Endothelial cell of umbilical vein (primary cell): ENCODE measurements at regions not wholly inside any gene's neighbourhood (a gene's known extent, or its start where the extent isn't known, plus 50 kb on each side); places are given as distances from the start of the nearest gene placed in this dataset.

Experiments used
- BruUV-seq: library from RNA; stranded (reverse); fragments of 400-500 nt; replicated peaks from 2 replicates; lab custom pipeline; 2021; lab: Mats Ljungman, UMichigan
- CTCF ChIA-PET: fragments of 300-600, 350-600 bp; sonication (Branson Sonifier 250); formaldehyde crosslinking; loops from one replicate; lab custom pipeline; 2021; ENCODE audit warnings: antibody characterized with exemption, inconsistent platforms; lab: Charles Lee
- POLR2A ChIA-PET: fragments of 300-600, 350-600 bp; sonication (Branson Sonifier 250); formaldehyde crosslinking; loops from one replicate; lab custom pipeline; 2021; ENCODE audit warnings: antibody characterized with exemption, inconsistent platforms; lab: Charles Lee
- DNase-seq: peaks from one replicate; pipeline ENCODE4 v3.0.0-alpha.2; 2011; ENCODE audit warnings: low read depth, low spot score
- FAIRE-seq: peaks from 2 replicates; lab custom pipeline; 2011; peaks lifted over from hg19 to GRCh38; lab: Jason Lieb, UNC
- H2AFZ ChIP-seq: 2 replicates; pipeline ENCODE4 v1.6.0; 2012; ENCODE audit warnings: low read depth, low read length, control low read depth, inconsistent platforms
- H3K27ac ChIP-seq: 2 replicates; pipeline ENCODE4 v1.5.1; 2011; ENCODE audit warnings: low read depth, mild to moderate bottlenecking, control low read depth, low read length, moderate library complexity; ENCODE audit not compliant: insufficient read depth
- H3K27me3 ChIP-seq, 2 experiments: 2 replicates each; pipeline versions ENCODE4 v1.6.0 to v1.6.1; 2011; ENCODE audit warnings: low read length in 2 of 2, mixed read lengths in 1 of 2; ENCODE audit not compliant: control insufficient read depth in 2 of 2, insufficient read depth in 2 of 2
- H3K36me3 ChIP-seq, 2 experiments: 2 replicates in 1 of 2; 3 replicates in 1 of 2; pipeline ENCODE4 v1.5.1; 2011; ENCODE audit warnings: low read length in 2 of 2, mild to moderate bottlenecking in 1 of 2, moderate library complexity in 1 of 2; ENCODE audit not compliant: control insufficient read depth in 2 of 2, insufficient read depth in 2 of 2; ENCODE audit errors: extremely low read depth in 1 of 2
- H3K4me1 ChIP-seq: 3 replicates; pipeline ENCODE4 v1.5.1; 2011; ENCODE audit warnings: mild to moderate bottlenecking, low read length; ENCODE audit not compliant: control insufficient read depth, insufficient read depth; ENCODE audit errors: extremely low read depth
- H3K4me2 ChIP-seq: 2 replicates; pipeline ENCODE4 v1.6.1; 2011; ENCODE audit warnings: low read length, control low read depth, mixed read lengths; ENCODE audit not compliant: insufficient read depth
- H3K4me3 ChIP-seq, 3 experiments: fragments of 200-600 bp in 1 of 3; sonication (generic), shearing (Covaris generic) in 1 of 3; replicated peaks in 1 of 3; 2 replicates each; pipeline ENCODE4 v1.5.1; 2011 to 2016; ENCODE audit warnings: control low read depth in 3 of 3, low read length in 3 of 3, mild to moderate bottlenecking in 2 of 3, inconsistent platforms in 1 of 3, low read depth in 1 of 3, moderate library complexity in 1 of 3; ENCODE audit not compliant: insufficient read depth in 1 of 3
- H3K79me2 ChIP-seq: 2 replicates; pipeline ENCODE4 v1.6.0; 2012; ENCODE audit warnings: low read length, inconsistent platforms; ENCODE audit not compliant: control insufficient read depth, insufficient read depth
- H3K9ac ChIP-seq: replicated peaks from 2 replicates; pipeline ENCODE3; 2011; ENCODE audit warnings: low read length, control low read depth; ENCODE audit not compliant: insufficient read depth; ENCODE audit errors: extremely low read depth
- H3K9me1 ChIP-seq: replicated peaks from 3 replicates; pipeline ENCODE4 v1.6.0; 2011; ENCODE audit warnings: mild to moderate bottlenecking, low read length; ENCODE audit not compliant: control insufficient read depth, insufficient read depth; ENCODE audit errors: extremely low read depth
- H3K9me3 ChIP-seq: replicated peaks from 2 replicates; pipeline ENCODE4 v1.5.1; 2012; ENCODE audit warnings: low read length, inconsistent platforms; ENCODE audit not compliant: control insufficient read depth, insufficient read depth
- H4K20me1 ChIP-seq: replicated peaks from 2 replicates; pipeline ENCODE3; 2011; ENCODE audit warnings: mild to moderate bottlenecking, low read length; ENCODE audit not compliant: control insufficient read depth, insufficient read depth; ENCODE audit errors: extremely low read depth
- CTCF ChIP-seq, 2 donors: IDR thresholded peaks; 1 replicate in 1 of 2; 2 replicates in 1 of 2; pipeline ENCODE4 v1.5.1; 2011; ENCODE audit warnings: low read length in 2 of 2, mild to moderate bottlenecking in 2 of 2, moderate library complexity in 2 of 2, control low read depth in 1 of 2, inconsistent platforms in 1 of 2, low read depth in 1 of 2; ENCODE audit not compliant: insufficient read depth in 1 of 2; ENCODE audit errors: extremely low read depth in 1 of 2
- EZH2 ChIP-seq: IDR thresholded peaks from 2 replicates; pipeline ENCODE4 v1.6.1; 2012; ENCODE audit warnings: borderline replicate concordance, low read depth, mild to moderate bottlenecking, moderate library complexity, low read length, inconsistent platforms; ENCODE audit not compliant: severe bottlenecking
- JUN ChIP-seq: IDR thresholded peaks from 2 replicates; pipeline ENCODE4 v1.6.1; 2011; ENCODE audit warnings: borderline replicate concordance, low read depth; ENCODE audit not compliant: insufficient read length, insufficient read depth
- MYC ChIP-seq: IDR thresholded peaks from one replicate; pipeline ENCODE4 v1.6.1; 2011; ENCODE audit warnings: mild to moderate bottlenecking, low read depth, low read length
- POLR2A ChIP-seq: IDR thresholded peaks from 2 replicates; pipeline ENCODE4 v1.6.1; 2012; ENCODE audit warnings: low read depth, mild to moderate bottlenecking, control low read depth, low read length
- dilution Hi-C: fragments of 300-500 bp; cut with MboI; formaldehyde crosslinking; loops from one replicate; pipeline ENCODE4 v1.15.0; 2019; ENCODE audit warnings: low sequenced_read_pairs; ENCODE audit not compliant: extremely low pct_ligation_motif_present
- intact Hi-C: fragments of 100-400 bp; cut with micrococcal nuclease; formaldehyde crosslinking; loops from one replicate; pipeline ENCODE4 v1.10.0; 2022
- TF ChIP-seq, protein P1 (sequence below): IDR thresholded peaks from 2 replicates; pipeline ENCODE4 v1.6.1; 2011; ENCODE audit not compliant: insufficient read depth, insufficient read length

- Histone ChIP-seq H3K79me2 (no peaks in the 10 kb centered on the region), H3K4me1 (no peaks in the 10 kb centered on the region), H3K9me3 (no peaks in the 10 kb centered on the region), H3K27ac (no peak overlapping the region), H3K4me2 (no peak overlapping the region), H4K20me1 (no peaks in the 10 kb centered on the region), H3K27me3 (no peaks in the 10 kb centered on the region), H3K4me3 (no peak overlapping the region), H3K9me1 (no peaks in the 10 kb centered on the region), H2AFZ (no peak overlapping the region), H3K36me3 (no peaks in the 10 kb centered on the region), H3K9ac (no peak overlapping the region)
- intact Hi-C loops: no loop called here
- POLR2A ChIA-PET: no interaction called here
- TF ChIP-seq MYC (no peak), CTCF (IDR thresholded peaks at IDR 0.05; ENCODE audit: extremely low read depth in 1 of 2, insufficient read depth in 1 of 2, low read depth in 1 of 2, low read length in 2 of 2) (no peak), POLR2A (no peak)
- TF ChIP-seq, protein P1, sequence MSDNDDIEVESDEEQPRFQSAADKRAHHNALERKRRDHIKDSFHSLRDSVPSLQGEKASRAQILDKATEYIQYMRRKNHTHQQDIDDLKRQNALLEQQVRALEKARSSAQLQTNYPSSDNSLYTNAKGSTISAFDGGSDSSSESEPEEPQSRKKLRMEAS: no peak
- DNase-seq: no peak
- BruUV-seq: no TSS peak
- CTCF ChIA-PET: no interaction called here
- no peak for FAIRE-seq
- dilution Hi-C loops: no loop called here
Observed at GRCh38 chr2:221137385-221137784, 434.7 kb downstream of the EPHA4 start.

- Histone ChIP-seq H3K4me1 (no peaks in the 10 kb centered on the region), H3K9me3 (no peaks in the 10 kb centered on the region), H3K27me3 (no peaks in the 10 kb centered on the region), H3K36me3 (no peaks in the 10 kb centered on the region), H3K27ac (no peak overlapping the region), H3K79me2 (no peaks in the 10 kb centered on the region), H3K9me1 (no peaks in the 10 kb centered on the region), H3K9ac (no peak overlapping the region), H4K20me1 (no peaks in the 10 kb centered on the region), H3K4me3 (no peak overlapping the region), H3K4me2 (no peak overlapping the region), H2AFZ (no peak overlapping the region)
- CTCF ChIA-PET: interaction anchor here (0.6 kb wide), 1 partner anchor 476 kb away, joined by 3 read pairs; no protein-coding TSS in a partner anchor
- no peak for FAIRE-seq
- TF ChIP-seq CTCF (IDR thresholded peaks at IDR 0.05; ENCODE audit: extremely low read depth in 1 of 2, insufficient read depth in 1 of 2, low read depth in 1 of 2, low read length in 2 of 2) (no peak), MYC (no peak), JUN (no peak), EZH2 (no peak), POLR2A (no peak)
- TF ChIP-seq, protein P1: no peak
- no peak for DNase-seq
- intact Hi-C loops (no loop called here), dilution Hi-C loops (no loop called here)
- BruUV-seq: no TSS peak
- POLR2A ChIA-PET: no interaction called here
Observed at GRCh38 chr2:221142341-221142740, 429.8 kb downstream of the EPHA4 start.
